ENCODE measurements at regions not wholly inside any gene's neighbourhood (a gene's known extent, or its start where the extent isn't known, plus 50 kb on each side); places are given as distances from the start of the nearest gene placed in this dataset.

- no peak for DNase-seq (ENCODE audit: low read depth, low spot score)
These were observed 187.7 kb upstream of the C1orf174 start for GRCh38 chr1:4087530-4088420.

DNA sequence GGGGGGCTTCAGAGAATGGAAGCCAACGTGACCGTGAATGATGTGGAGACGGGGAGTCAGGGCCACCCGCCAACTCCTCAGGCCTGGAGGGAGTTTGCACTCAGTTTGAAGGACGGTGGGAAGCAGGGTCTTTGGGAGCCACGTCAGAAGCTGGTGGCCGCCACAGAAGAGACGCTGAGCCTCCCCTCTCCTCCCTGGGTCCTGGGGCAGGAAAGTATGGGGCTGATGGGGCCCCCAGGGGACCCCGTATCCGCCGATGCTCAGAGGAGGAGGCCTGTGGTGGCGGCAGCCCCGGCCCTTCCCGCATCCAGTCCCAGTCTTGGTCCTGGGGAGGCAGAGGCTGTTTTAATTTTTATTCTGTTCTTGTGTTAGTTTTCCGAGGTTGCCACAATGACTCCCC lies 188.6 kb upstream of the C1orf174 start:
- no peak for DNase-seq (ENCODE audit: low read depth, low spot score)

- no peak for DNase-seq (ENCODE audit: low read depth, low spot score)
These were observed 189.5 kb upstream of the C1orf174 start for GRCh38 chr1:4089421-4090175.

GRCh38 chr1:4090556-4090955 lies 190.5 kb upstream of the C1orf174 start:
- DNase-seq (ENCODE audit: low read depth, low spot score), result no peak

- no peak for DNase-seq (ENCODE audit: low read depth, low spot score)
These were observed 191.0 kb upstream of the C1orf174 start for GRCh38 chr1:4090976-4091660.

DNA sequence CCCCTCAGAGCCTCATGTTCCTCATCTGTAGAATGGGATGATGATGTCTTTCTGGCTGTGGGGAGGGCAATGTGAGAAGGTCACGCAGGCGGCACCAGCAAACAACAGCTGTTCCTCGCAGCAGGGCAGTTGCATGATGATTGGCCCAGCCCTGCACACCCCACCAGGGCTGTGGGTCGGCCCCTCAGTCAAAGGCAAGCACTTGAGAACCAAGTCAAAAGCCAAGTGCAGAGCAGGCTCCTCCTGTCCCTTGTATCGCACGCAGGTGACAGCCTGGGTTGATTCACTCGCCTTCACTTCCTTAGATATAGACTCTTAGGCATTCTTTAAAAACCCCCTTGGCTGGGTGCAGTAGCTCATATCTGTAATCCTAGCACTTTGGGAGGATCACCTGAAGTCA lies 191.9 kb upstream of the C1orf174 start:
- DNase-seq (ENCODE audit: low read depth, low spot score), result no peak

DNA sequence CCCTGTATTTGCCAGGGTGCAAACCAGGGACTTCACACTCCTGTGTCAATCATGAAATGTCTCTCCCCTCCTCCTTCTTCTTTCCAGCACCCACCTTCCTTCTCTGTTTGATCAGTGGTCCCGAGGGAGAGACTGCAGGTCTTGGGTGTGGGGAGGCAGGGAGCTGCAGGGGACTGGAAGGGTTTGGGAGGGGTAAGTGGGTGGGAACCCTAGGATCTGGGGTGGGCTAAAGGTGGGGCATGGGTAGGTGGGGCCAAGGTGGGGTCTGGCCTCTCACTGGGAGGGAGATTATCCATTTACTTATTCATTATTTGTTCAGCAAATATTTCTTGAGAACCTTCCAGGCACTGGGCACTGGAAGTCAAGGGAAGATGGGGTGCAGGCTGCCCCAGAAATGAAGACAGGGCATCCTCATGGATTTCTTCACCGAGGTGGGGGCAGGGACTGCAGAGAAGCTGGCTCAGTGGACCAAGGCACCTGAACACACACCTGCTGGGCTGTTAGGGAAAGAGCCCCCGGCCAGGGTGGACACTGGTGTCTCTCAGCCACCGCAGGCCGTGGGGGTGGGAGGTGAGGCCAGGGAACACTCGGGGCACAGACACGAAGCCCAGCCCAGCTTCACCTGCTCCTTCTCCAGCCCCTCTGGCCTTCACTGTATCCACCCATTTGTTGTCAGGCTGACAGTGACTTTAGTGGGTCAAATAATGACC lies 193.9 kb upstream of the C1orf174 start:
- DNase-seq (ENCODE audit: low read depth, low spot score), result no peak

DNA sequence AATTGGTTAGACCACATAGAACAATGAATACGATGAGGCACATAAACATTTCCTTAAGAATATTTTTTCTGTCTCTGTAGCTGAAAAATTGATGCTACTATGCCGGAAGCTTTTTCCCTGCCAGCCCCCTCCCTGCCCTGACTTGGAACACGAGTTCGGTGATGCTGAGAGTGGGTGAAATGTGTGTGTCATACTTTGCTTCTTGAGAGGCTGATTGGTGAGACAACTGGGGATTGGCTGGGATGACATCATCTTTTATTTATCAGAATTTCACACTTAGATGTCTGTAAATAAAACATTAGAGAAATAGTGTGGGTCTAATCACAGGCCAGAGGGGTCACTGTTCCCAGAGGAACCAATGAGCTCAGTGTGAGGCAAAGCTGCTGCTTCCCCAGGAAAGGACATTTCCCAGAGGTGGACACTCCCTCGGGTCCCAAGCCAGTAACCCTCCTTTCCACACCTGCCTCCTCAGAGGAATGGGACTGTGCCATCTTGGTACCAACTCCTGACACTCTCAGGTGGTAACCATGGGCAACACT lies 195.4 kb upstream of the C1orf174 start:
- no peak for DNase-seq (ENCODE audit: low read depth, low spot score)

DNA sequence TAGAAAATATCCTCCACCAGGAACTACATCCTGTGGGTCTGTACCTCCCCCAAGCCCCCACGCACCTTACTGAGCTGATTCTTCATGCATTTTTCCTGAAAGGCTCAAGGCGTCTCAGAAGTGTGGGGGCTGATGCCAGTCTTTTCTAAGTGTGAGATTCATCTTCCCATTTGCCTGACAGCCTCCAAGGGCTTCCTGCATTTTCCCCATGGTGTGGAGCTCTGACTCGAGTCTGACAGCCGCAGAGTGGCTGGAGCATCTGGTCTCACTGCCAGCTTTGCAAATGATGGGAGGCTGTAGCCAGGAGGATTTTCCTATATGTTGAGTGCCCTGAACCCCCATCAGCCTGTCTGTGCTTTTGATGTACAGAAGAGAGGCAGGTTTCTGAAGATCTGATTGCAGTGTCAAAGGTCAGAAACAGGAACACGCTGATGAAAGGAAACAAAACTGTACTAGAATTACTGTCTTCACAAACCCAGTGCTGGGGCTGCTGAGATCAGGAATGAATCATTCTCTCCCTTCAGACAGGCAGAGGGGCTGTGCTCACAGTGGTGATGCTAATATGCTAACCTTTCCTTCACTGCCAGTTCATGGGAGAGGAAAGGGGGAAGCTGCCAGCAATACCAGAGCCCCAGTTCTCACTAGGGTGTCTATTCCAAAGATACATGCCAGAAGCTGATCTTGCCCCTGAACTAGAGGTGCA lies 201.5 kb upstream of the C1orf174 start:
- DNase-seq (ENCODE audit: low read depth, low spot score), result no peak

- DNase-seq (ENCODE audit: low read depth, low spot score), result no peak
These were observed 205.3 kb upstream of the C1orf174 start for GRCh38 chr1:4105300-4105880.

DNA sequence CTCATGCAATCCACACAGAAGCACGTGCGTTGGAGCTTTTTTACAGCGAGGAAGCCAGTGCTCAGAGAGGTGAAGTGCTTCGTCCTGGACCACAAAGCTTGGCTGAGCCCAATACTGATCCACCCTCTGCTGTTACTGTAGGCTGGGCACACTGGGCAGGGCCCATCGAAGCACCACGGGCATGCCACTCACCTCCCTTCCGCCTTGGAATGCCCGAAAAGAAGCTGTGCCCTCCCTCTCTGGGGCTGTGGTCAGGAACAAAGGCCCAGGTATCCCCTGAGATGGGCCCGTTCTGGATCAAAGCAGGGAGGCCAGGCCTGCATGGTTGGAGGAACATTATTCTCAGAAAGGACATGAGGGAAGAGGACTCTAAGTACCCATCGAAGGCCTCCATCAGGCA lies 206.7 kb upstream of the C1orf174 start:
- no peak for DNase-seq (ENCODE audit: low read depth, low spot score)

GRCh38 chr1:4107291-4107690 lies 207.2 kb upstream of the C1orf174 start:
- DNase-seq (ENCODE audit: low read depth, low spot score), result no peak

GRCh38 chr1:4108331-4108730 lies 208.3 kb upstream of the C1orf174 start:
- no peak for DNase-seq (ENCODE audit: low read depth, low spot score)

GRCh38 chr1:4108758-4109627 lies 208.9 kb upstream of the C1orf174 start:
- DNase-seq (ENCODE audit: low read depth, low spot score), result no peak

DNA sequence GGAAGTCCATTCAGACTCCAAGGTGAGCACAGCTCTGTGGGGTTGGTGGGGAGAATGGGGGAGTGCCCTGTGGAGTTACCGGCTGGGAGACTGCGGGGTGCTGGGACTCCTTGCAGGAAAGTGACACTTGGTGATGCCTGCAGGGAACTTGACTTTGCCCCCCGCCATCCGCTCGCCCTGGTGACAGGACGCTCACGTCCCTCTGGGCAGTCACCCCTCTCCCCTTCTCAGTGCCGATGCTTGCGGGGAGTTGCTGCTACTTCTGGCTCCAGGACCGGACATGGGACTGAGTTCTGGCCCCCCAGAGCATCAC lies 209.5 kb upstream of the C1orf174 start:
- DNase-seq (ENCODE audit: low read depth, low spot score), result no peak

DNA sequence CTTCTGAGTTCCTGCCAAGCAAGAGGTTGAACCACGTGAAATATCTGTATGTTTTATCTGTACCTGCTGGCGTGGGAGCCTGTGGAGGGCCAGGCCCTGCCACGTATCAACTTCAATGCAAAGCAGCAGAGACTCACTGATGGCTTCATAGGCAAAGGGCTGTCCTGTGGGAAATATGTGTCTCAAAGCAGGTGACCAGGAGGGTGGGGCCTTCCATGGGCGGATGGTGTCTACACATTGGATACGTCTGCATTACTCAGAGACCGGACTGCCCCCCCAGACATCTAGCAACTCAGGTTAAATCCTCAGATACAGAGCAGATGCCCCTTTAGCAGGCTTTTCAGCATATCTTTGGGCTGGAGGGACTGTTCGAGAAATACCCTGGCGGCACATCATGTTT lies 210.8 kb upstream of the C1orf174 start:
- DNase-seq (ENCODE audit: low read depth, low spot score), result no peak

DNA sequence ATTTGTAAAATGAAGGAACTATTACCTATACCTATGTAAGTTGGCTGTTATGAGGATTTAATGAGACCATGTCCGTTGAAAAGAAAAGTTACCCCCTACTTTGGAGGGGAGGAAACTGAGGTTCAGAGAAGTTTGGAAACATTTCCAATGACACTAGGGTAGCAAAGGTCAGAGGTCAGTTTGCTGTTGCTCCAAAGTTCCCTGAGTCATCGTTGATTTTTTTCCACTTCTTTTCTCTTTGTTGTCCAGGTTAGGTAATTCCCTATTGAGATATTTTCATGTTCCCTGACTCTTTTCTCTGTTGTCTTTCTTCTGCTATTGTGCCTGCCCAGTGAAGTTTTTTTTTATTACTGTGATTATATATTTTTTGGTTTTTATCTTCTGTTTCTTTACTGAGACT lies 213.8 kb upstream of the C1orf174 start:
- DNase-seq (ENCODE audit: low read depth, low spot score), result no peak

- DNase-seq (ENCODE audit: low read depth, low spot score), result no peak
These were observed 215.3 kb upstream of the C1orf174 start for GRCh38 chr1:4115191-4115900.

GRCh38 chr1:4117196-4117595 lies 217.1 kb upstream of the C1orf174 start:
- no peak for DNase-seq (ENCODE audit: low read depth, low spot score)

Data from activated naive CD8-positive, alpha-beta T cell treated with anti-CD3 and anti-CD28 coated beads, Interleukin-2, amount 50 U/mL, for 16 hours (primary cell).